GM19099 (cell line): ENCODE measurements at regions not wholly inside any gene's neighbourhood (a gene's known extent, or its start where the extent isn't known, plus 50 kb on each side); places are given as distances from the start of the nearest gene placed in this dataset.

Experiments
- POLR2A ChIP-seq: IDR thresholded peaks from 3 replicates; pipeline ENCODE4 v1.6.1; 2011; ENCODE audit warnings: low read depth; ENCODE audit not compliant: insufficient read length; ENCODE audit errors: extremely low read depth

GRCh38 chr12:126064028-126064427 lies 998.8 kb downstream of the AACS start:
- TF ChIP-seq POLR2A, result no peak

GRCh38 chr12:126067626-126068329 lies 1002.5 kb downstream of the AACS start:
- no peak for TF ChIP-seq POLR2A

- no peak for TF ChIP-seq POLR2A
Measured at GRCh38 chr12:126069549-126070165, 1004.4 kb downstream of the AACS start.

GRCh38 chr12:126076515-126076914 lies 1011.3 kb downstream of the AACS start:
- no peak for TF ChIP-seq POLR2A

- TF ChIP-seq POLR2A, result no peak
Measured at GRCh38 chr12:126083926-126084325, 1018.7 kb downstream of the AACS start.

- TF ChIP-seq POLR2A, result no peak
Measured at GRCh38 chr12:126084480-126084879, 1019.2 kb downstream of the AACS start.

- no peak for TF ChIP-seq POLR2A
Measured at GRCh38 chr12:126086242-126086641, 1021.0 kb downstream of the AACS start.

- no peak for TF ChIP-seq POLR2A
Measured at GRCh38 chr12:126087692-126088091, 1022.5 kb downstream of the AACS start.

- TF ChIP-seq POLR2A, result no peak
Measured at GRCh38 chr12:126093908-126094307, 1028.7 kb downstream of the AACS start.

GRCh38 chr12:126095748-126096510 lies 1030.7 kb downstream of the AACS start:
- TF ChIP-seq POLR2A, result no peak

- no peak for TF ChIP-seq POLR2A
Measured at GRCh38 chr12:126106706-126107105, 1041.5 kb downstream of the AACS start.

GRCh38 chr12:126107659-126108058 lies 1042.4 kb downstream of the AACS start:
- no peak for TF ChIP-seq POLR2A

- TF ChIP-seq POLR2A, result no peak
Measured at GRCh38 chr12:126108247-126108646, 1043.0 kb downstream of the AACS start.

- no peak for TF ChIP-seq POLR2A
Measured at GRCh38 chr12:126112141-126112540, 1046.9 kb downstream of the AACS start.

- no peak for TF ChIP-seq POLR2A
Measured at GRCh38 chr12:126112849-126113248, 1047.6 kb downstream of the AACS start.

GRCh38 chr12:126114441-126114840 lies 1049.2 kb downstream of the AACS start:
- no peak for TF ChIP-seq POLR2A
